ENCODE measurements at regions not wholly inside any gene's neighbourhood (a gene's known extent, or its start where the extent isn't known, plus 50 kb on each side); places are given as distances from the start of the nearest gene placed in this dataset.

- no peak for DNase-seq (ENCODE audit: low read depth in 4 of 4, low spot score in 3 of 4)
Measured at GRCh38 chr5:97914483-97914882, 731.4 kb upstream of the RIOK2 start.

GRCh38 chr5:97915106-97915505 lies 732.1 kb upstream of the RIOK2 start:
- DNase-seq (ENCODE audit: low read depth in 4 of 4, low spot score in 3 of 4) = no peak

GRCh38 chr5:97918057-97918456 lies 735.0 kb upstream of the RIOK2 start:
- DNase-seq (ENCODE audit: low read depth in 4 of 4, low spot score in 3 of 4) = no peak

GRCh38 chr5:97918620-97919019 lies 735.6 kb upstream of the RIOK2 start:
- DNase-seq (ENCODE audit: low read depth in 4 of 4, low spot score in 3 of 4) = no peak

- DNase-seq (ENCODE audit: low read depth in 4 of 4, low spot score in 3 of 4) = no peak
Measured at GRCh38 chr5:97919719-97920118, 736.7 kb upstream of the RIOK2 start.

- DNase-seq (ENCODE audit: low read depth in 4 of 4, low spot score in 3 of 4) = no peak
Measured at GRCh38 chr5:97922776-97923175, 739.7 kb upstream of the RIOK2 start.

GRCh38 chr5:97923496-97923895 lies 740.4 kb upstream of the RIOK2 start:
- DNase-seq (ENCODE audit: low read depth in 4 of 4, low spot score in 3 of 4) = no peak

- no peak for DNase-seq (ENCODE audit: low read depth in 4 of 4, low spot score in 3 of 4)
Measured at GRCh38 chr5:97923997-97924396, 741.0 kb upstream of the RIOK2 start.

GRCh38 chr5:97929383-97929782 lies 746.3 kb upstream of the RIOK2 start:
- DNase-seq (ENCODE audit: low read depth in 4 of 4, low spot score in 3 of 4) = no peak

- no peak for DNase-seq (ENCODE audit: low read depth in 4 of 4, low spot score in 3 of 4)
Measured at GRCh38 chr5:97931829-97932228, 748.8 kb upstream of the RIOK2 start.

- no peak for DNase-seq (ENCODE audit: low read depth in 4 of 4, low spot score in 3 of 4)
Measured at GRCh38 chr5:97936231-97936630, 753.2 kb upstream of the RIOK2 start.

GRCh38 chr5:97937846-97938245 lies 754.8 kb upstream of the RIOK2 start:
- DNase-seq (ENCODE audit: low read depth in 4 of 4, low spot score in 3 of 4) = no peak

GRCh38 chr5:97943036-97943435 lies 760.0 kb upstream of the RIOK2 start:
- no peak for DNase-seq (ENCODE audit: low read depth in 4 of 4, low spot score in 3 of 4)

- DNase-seq (ENCODE audit: low read depth in 4 of 4, low spot score in 3 of 4) = no peak
Measured at GRCh38 chr5:97951139-97951538, 768.1 kb upstream of the RIOK2 start.

GRCh38 chr5:97955450-97955849 lies 772.4 kb upstream of the RIOK2 start:
- no peak for DNase-seq (ENCODE audit: low read depth in 4 of 4, low spot score in 3 of 4)

GRCh38 chr5:97967292-97967691 lies 784.2 kb upstream of the RIOK2 start:
- DNase-seq (ENCODE audit: low read depth in 4 of 4, low spot score in 3 of 4) = no peak

GRCh38 chr5:97968346-97968745 lies 785.3 kb upstream of the RIOK2 start:
- no peak for DNase-seq (ENCODE audit: low read depth in 4 of 4, low spot score in 3 of 4)

- DNase-seq (ENCODE audit: low read depth in 4 of 4, low spot score in 3 of 4) = no peak
Measured at GRCh38 chr5:97979740-97980139, 793.7 kb upstream of the RGMB start.

GRCh38 chr5:97980291-97980690 lies 793.2 kb upstream of the RGMB start:
- DNase-seq (ENCODE audit: low read depth in 4 of 4, low spot score in 3 of 4) = no peak

- DNase-seq (ENCODE audit: low read depth in 4 of 4, low spot score in 3 of 4) = no peak
Measured at GRCh38 chr5:97986069-97986468, 787.4 kb upstream of the RGMB start.

- no peak for DNase-seq (ENCODE audit: low read depth in 4 of 4, low spot score in 3 of 4)
Measured at GRCh38 chr5:97991236-97991635, 782.2 kb upstream of the RGMB start.

GRCh38 chr5:97998941-97999340 lies 774.5 kb upstream of the RGMB start:
- no peak for DNase-seq (ENCODE audit: low read depth in 4 of 4, low spot score in 3 of 4)

GRCh38 chr5:98004463-98004862 lies 769.0 kb upstream of the RGMB start:
- DNase-seq (ENCODE audit: low read depth in 4 of 4, low spot score in 3 of 4) = no peak

- no peak for DNase-seq (ENCODE audit: low read depth in 4 of 4, low spot score in 3 of 4)
Measured at GRCh38 chr5:98016771-98017170, 756.7 kb upstream of the RGMB start.

Measured in left renal pelvis (tissue), 4 donors.